Mesothelial cell of epicardium (in vitro differentiated cells): ENCODE measurements at regions not wholly inside any gene's neighbourhood (a gene's known extent, or its start where the extent isn't known, plus 50 kb on each side); places are given as distances from the start of the nearest gene placed in this dataset.

ENCODE experiments used
- DNase-seq, 2 experiments: peaks; one replicate each; pipeline ENCODE4 v3.0.0; 2021; ENCODE audit warnings: low spot score in 2 of 2; ENCODE audit not compliant: unreplicated experiment in 2 of 2
- H3K27ac Mint-ChIP-seq: 2 replicates; pipeline ENCODE4 v1.8.0; 2021; ENCODE audit warnings: mixed read lengths
- H3K27me3 Mint-ChIP-seq: 2 replicates; pipeline ENCODE4 v1.8.0; 2021; ENCODE audit warnings: low read depth, mixed read lengths
- H3K36me3 Mint-ChIP-seq: 2 replicates; pipeline ENCODE4 v1.8.0; 2021; ENCODE audit warnings: mixed read lengths
- H3K4me1 Mint-ChIP-seq: 2 replicates; pipeline ENCODE4 v1.8.0; 2021; ENCODE audit warnings: mixed read lengths
- H3K4me3 Mint-ChIP-seq: 2 replicates; pipeline ENCODE4 v1.8.0; 2021; ENCODE audit warnings: mild to moderate bottlenecking, moderate library complexity, mixed read lengths
- H3K9me3 Mint-ChIP-seq: 2 replicates; pipeline ENCODE4 v1.8.0; 2021; ENCODE audit warnings: mixed read lengths
- CTCF ChIP-seq: fragments of 200-600 bp; sonication (generic); IDR thresholded peaks from one replicate; pipeline ENCODE4 v1.5.0; 2021; ENCODE audit warnings: antibody characterized with exemption; ENCODE audit not compliant: unreplicated experiment

- no peaks in the 10 kb centered on the region for H3K4me1 Mint-ChIP-seq
- no peak for TF ChIP-seq CTCF
- peaks cover 24% of the 10 kb centered on the region for H3K9me3 Mint-ChIP-seq
- peaks cover 3% of the 10 kb centered on the region for H3K36me3 Mint-ChIP-seq
- H3K27me3 Mint-ChIP-seq, result no peaks in the 10 kb centered on the region
- no peak overlapping the region for H3K4me3 Mint-ChIP-seq
- H3K27ac Mint-ChIP-seq, result no peak overlapping the region
- no peak for DNase-seq
Measured at GRCh38 chr13:64912141-64912540, 2318.0 kb downstream of the PCDH9 start.

GRCh38 chr13:64910096-64910495 is 2320.0 kb downstream of the PCDH9 start:
- no peak for TF ChIP-seq CTCF
- Mint-ChIP-seq H3K4me3 (no peak overlapping the region), H3K4me1 (no peaks in the 10 kb centered on the region), H3K9me3 (peaks cover 37% of the 10 kb centered on the region), H3K36me3 (peaks cover 3% of the 10 kb centered on the region), H3K27ac (no peak overlapping the region), H3K27me3 (no peaks in the 10 kb centered on the region)
- DNase-seq, result no peak

GRCh38 chr13:64909184-64909583 is 2321.0 kb downstream of the PCDH9 start:
- H3K27me3 Mint-ChIP-seq, result no peaks in the 10 kb centered on the region
- no peak for TF ChIP-seq CTCF
- H3K27ac Mint-ChIP-seq, result no peak overlapping the region
- no peak for DNase-seq
- H3K4me3 Mint-ChIP-seq, result no peak overlapping the region
- no peaks in the 10 kb centered on the region for H3K4me1 Mint-ChIP-seq
- peaks cover 44% of the 10 kb centered on the region for H3K9me3 Mint-ChIP-seq
- peaks cover 3% of the 10 kb centered on the region for H3K36me3 Mint-ChIP-seq

- no peak for DNase-seq
- Mint-ChIP-seq H3K27ac (no peak overlapping the region), H3K9me3 (peaks cover 18% of the 10 kb centered on the region), H3K4me3 (no peak overlapping the region), H3K4me1 (no peaks in the 10 kb centered on the region), H3K36me3 (no peaks in the 10 kb centered on the region), H3K27me3 (no peaks in the 10 kb centered on the region)
- no peak for TF ChIP-seq CTCF
Measured at GRCh38 chr13:64900039-64900438, 2330.1 kb downstream of the PCDH9 start.

- Mint-ChIP-seq H3K27ac (no peak overlapping the region), H3K4me1 (no peaks in the 10 kb centered on the region), H3K9me3 (peaks cover 12% of the 10 kb centered on the region), H3K27me3 (no peaks in the 10 kb centered on the region), H3K4me3 (no peak overlapping the region), H3K36me3 (no peaks in the 10 kb centered on the region)
- no peak for DNase-seq
- TF ChIP-seq CTCF, result no peak
Measured at GRCh38 chr13:64884976-64885375, 2345.2 kb downstream of the PCDH9 start.

- Mint-ChIP-seq H3K4me1 (no peaks in the 10 kb centered on the region), H3K27me3 (no peaks in the 10 kb centered on the region)
Measured at GRCh38 chr13:64877176-64877575, 2353.0 kb downstream of the PCDH9 start.

More at GRCh38 chr13:64877176-64877575, 2353.0 kb downstream of the PCDH9 start:
- DNase-seq, result no peak
- no peak overlapping the region for H3K27ac Mint-ChIP-seq
- TF ChIP-seq CTCF, result no peak
- peaks cover 13% of the 10 kb centered on the region for H3K9me3 Mint-ChIP-seq
- H3K36me3 Mint-ChIP-seq, result no peaks in the 10 kb centered on the region
- no peak overlapping the region for H3K4me3 Mint-ChIP-seq
